ENCODE measurements at regions not wholly inside any gene's neighbourhood (a gene's known extent, or its start where the extent isn't known, plus 50 kb on each side); places are given as distances from the start of the nearest gene placed in this dataset.

- H2AFZ ChIP-seq (ENCODE audit: low read depth, low read length), result no peak overlapping the region
- Mint-ChIP-seq H3K27ac (ENCODE audit: unreplicated experiment) (no peak overlapping the region), H3K4me1 (ENCODE audit: low read depth, unreplicated experiment) (peaks cover 6% of the 10 kb centered on the region), H3K27me3 (ENCODE audit: low read depth, unreplicated experiment) (no peaks in the 10 kb centered on the region), H3K4me3 (ENCODE audit: unreplicated experiment) (no peak overlapping the region), H3K9me3 (ENCODE audit: unreplicated experiment) (no peaks in the 10 kb centered on the region), H3K36me3 (ENCODE audit: low read depth, unreplicated experiment) (no peaks in the 10 kb centered on the region)
- no peak overlapping the region for H3K4me3 ChIP-seq (ENCODE audit: insufficient read depth, low read depth, low read length)
- no peaks in the 10 kb centered on the region for H3K27me3 ChIP-seq (ENCODE audit: insufficient read depth, low read length)
- FAIRE-seq (no peak), DNase-seq (ENCODE audit: low read depth) (no peak)
- H3K79me2 ChIP-seq (ENCODE audit: insufficient read depth, low read length), result no peaks in the 10 kb centered on the region
- no peak overlapping the region for H3K9ac ChIP-seq (ENCODE audit: low read length)
- no peaks in the 10 kb centered on the region for H3K4me1 ChIP-seq (ENCODE audit: insufficient read depth, low read length)
- no peaks in the 10 kb centered on the region for H3K36me3 ChIP-seq (ENCODE audit: insufficient read depth, low read length)
- no peak for TF ChIP-seq EZH2 (IDR thresholded peaks at IDR 0.05; ENCODE audit: insufficient read depth, low read length)
- TF ChIP-seq, protein P1, sequence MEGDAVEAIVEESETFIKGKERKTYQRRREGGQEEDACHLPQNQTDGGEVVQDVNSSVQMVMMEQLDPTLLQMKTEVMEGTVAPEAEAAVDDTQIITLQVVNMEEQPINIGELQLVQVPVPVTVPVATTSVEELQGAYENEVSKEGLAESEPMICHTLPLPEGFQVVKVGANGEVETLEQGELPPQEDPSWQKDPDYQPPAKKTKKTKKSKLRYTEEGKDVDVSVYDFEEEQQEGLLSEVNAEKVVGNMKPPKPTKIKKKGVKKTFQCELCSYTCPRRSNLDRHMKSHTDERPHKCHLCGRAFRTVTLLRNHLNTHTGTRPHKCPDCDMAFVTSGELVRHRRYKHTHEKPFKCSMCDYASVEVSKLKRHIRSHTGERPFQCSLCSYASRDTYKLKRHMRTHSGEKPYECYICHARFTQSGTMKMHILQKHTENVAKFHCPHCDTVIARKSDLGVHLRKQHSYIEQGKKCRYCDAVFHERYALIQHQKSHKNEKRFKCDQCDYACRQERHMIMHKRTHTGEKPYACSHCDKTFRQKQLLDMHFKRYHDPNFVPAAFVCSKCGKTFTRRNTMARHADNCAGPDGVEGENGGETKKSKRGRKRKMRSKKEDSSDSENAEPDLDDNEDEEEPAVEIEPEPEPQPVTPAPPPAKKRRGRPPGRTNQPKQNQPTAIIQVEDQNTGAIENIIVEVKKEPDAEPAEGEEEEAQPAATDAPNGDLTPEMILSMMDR (IDR thresholded peaks at IDR 0.05; ENCODE audit: insufficient read depth, low read depth, low read length), result no peak
- no peaks in the 10 kb centered on the region for H3K9me3 ChIP-seq (ENCODE audit: insufficient read depth, low read depth, low read length)
- no peak overlapping the region for H3K4me2 ChIP-seq (ENCODE audit: low read length)
- H4K20me1 ChIP-seq (ENCODE audit: insufficient read depth, low read length), result no peaks in the 10 kb centered on the region
- no peak overlapping the region for H3K27ac ChIP-seq (ENCODE audit: low read depth, low read length)
Measured at GRCh38 chr3:26840272-26840870, 217.8 kb downstream of the LRRC3B start.

DNA sequence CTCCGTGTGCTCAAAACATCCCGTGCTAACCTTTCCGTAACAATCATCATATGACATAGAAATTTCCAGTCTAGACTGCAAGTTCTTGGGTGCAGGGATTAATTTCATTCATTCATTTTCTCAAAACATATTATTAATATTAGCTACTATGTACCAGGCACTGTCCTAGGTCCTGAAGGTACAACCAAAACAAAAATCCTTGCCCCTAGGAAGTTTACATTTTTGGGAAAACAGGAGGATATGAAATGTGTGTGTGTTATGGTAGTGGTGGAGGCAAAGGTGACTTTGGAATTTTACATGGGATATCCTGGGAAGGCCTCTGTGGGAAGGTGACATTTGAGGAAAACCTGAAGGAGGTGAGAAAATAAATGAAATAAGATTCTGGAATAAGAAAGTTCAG, 222.6 kb downstream of the LRRC3B start:
- no peak overlapping the region for H3K4me2 ChIP-seq (ENCODE audit: low read length)
- no peak overlapping the region for H3K4me3 ChIP-seq (ENCODE audit: insufficient read depth, low read depth, low read length)
- H3K27me3 ChIP-seq (ENCODE audit: insufficient read depth, low read length), result no peaks in the 10 kb centered on the region
- H2AFZ ChIP-seq (ENCODE audit: low read depth, low read length), result no peak overlapping the region
- no peaks in the 10 kb centered on the region for H3K79me2 ChIP-seq (ENCODE audit: insufficient read depth, low read length)
- no peaks in the 10 kb centered on the region for H3K4me1 ChIP-seq (ENCODE audit: insufficient read depth, low read length)
- no peaks in the 10 kb centered on the region for H3K36me3 ChIP-seq (ENCODE audit: insufficient read depth, low read length)
- Mint-ChIP-seq H3K4me1 (ENCODE audit: low read depth, unreplicated experiment) (peaks cover 4% of the 10 kb centered on the region), H3K4me3 (ENCODE audit: unreplicated experiment) (no peak overlapping the region), H3K9me3 (ENCODE audit: unreplicated experiment) (no peaks in the 10 kb centered on the region), H3K27me3 (ENCODE audit: low read depth, unreplicated experiment) (no peaks in the 10 kb centered on the region), H3K36me3 (ENCODE audit: low read depth, unreplicated experiment) (no peaks in the 10 kb centered on the region), H3K27ac (ENCODE audit: unreplicated experiment) (no peak overlapping the region)
- no peak for DNase-seq (ENCODE audit: low read depth)
- no peak overlapping the region for H3K9ac ChIP-seq (ENCODE audit: low read length)
- TF ChIP-seq, protein P1 (IDR thresholded peaks at IDR 0.05; ENCODE audit: insufficient read depth, low read depth, low read length), result no peak
- TF ChIP-seq EZH2 (IDR thresholded peaks at IDR 0.05; ENCODE audit: insufficient read depth, low read length), result no peak
- no peaks in the 10 kb centered on the region for H4K20me1 ChIP-seq (ENCODE audit: insufficient read depth, low read length)
- H3K9me3 ChIP-seq (ENCODE audit: insufficient read depth, low read depth, low read length), result no peaks in the 10 kb centered on the region
- no peak overlapping the region for H3K27ac ChIP-seq (ENCODE audit: low read depth, low read length)
- no peak for FAIRE-seq

- no peaks in the 10 kb centered on the region for H3K9me3 ChIP-seq (ENCODE audit: insufficient read depth, low read depth, low read length)
- no peaks in the 10 kb centered on the region for H3K9me3 Mint-ChIP-seq (ENCODE audit: unreplicated experiment)
- no peak overlapping the region for H3K4me2 ChIP-seq (ENCODE audit: low read length)
- FAIRE-seq, result no peak
- no peak overlapping the region for H3K9ac ChIP-seq (ENCODE audit: low read length)
- no peak overlapping the region for H3K4me3 ChIP-seq (ENCODE audit: insufficient read depth, low read depth, low read length)
- no peaks in the 10 kb centered on the region for H3K4me1 ChIP-seq (ENCODE audit: insufficient read depth, low read length)
- no peaks in the 10 kb centered on the region for H3K4me1 Mint-ChIP-seq (ENCODE audit: low read depth, unreplicated experiment)
- no peak overlapping the region for H3K27ac Mint-ChIP-seq (ENCODE audit: unreplicated experiment)
- TF ChIP-seq, protein P1 (IDR thresholded peaks at IDR 0.05; ENCODE audit: insufficient read depth, low read depth, low read length), result no peak
- no peak for TF ChIP-seq EZH2 (IDR thresholded peaks at IDR 0.05; ENCODE audit: insufficient read depth, low read length)
- no peak overlapping the region for H3K4me3 Mint-ChIP-seq (ENCODE audit: unreplicated experiment)
- H3K27ac ChIP-seq (ENCODE audit: low read depth, low read length), result no peak overlapping the region
- H3K27me3 Mint-ChIP-seq (ENCODE audit: low read depth, unreplicated experiment), result no peaks in the 10 kb centered on the region
- no peaks in the 10 kb centered on the region for H3K36me3 ChIP-seq (ENCODE audit: insufficient read depth, low read length)
- DNase-seq (ENCODE audit: low read depth), result no peak
- H3K36me3 Mint-ChIP-seq (ENCODE audit: low read depth, unreplicated experiment), result no peaks in the 10 kb centered on the region
- no peaks in the 10 kb centered on the region for H3K79me2 ChIP-seq (ENCODE audit: insufficient read depth, low read length)
- H4K20me1 ChIP-seq (ENCODE audit: insufficient read depth, low read length), result no peaks in the 10 kb centered on the region
- no peaks in the 10 kb centered on the region for H3K27me3 ChIP-seq (ENCODE audit: insufficient read depth, low read length)
- no peak overlapping the region for H2AFZ ChIP-seq (ENCODE audit: low read depth, low read length)
Measured at GRCh38 chr3:26847680-26848079, 225.1 kb downstream of the LRRC3B start.
